NB4 (cell line): ENCODE measurements at regions not wholly inside any gene's neighbourhood (a gene's known extent, or its start where the extent isn't known, plus 50 kb on each side); places are given as distances from the start of the nearest gene placed in this dataset.

Source experiments
- DNase-seq: peaks from one replicate; pipeline ENCODE4 v3.0.0; 2010; ENCODE audit warnings: low read depth
- H3K4me3 ChIP-seq: one replicate; pipeline ENCODE4 v1.5.1; 2011; ENCODE audit warnings: mild to moderate bottlenecking, low read depth, low read length, moderate library complexity
- CTCF ChIP-seq: IDR thresholded peaks from one replicate; pipeline ENCODE4 v1.5.1; 2012; ENCODE audit warnings: low read depth, low read length
- MAX ChIP-seq: IDR thresholded peaks from 2 replicates; pipeline ENCODE4 v1.6.1; 2011; ENCODE audit warnings: low read depth, low read length
- MYC ChIP-seq: IDR thresholded peaks from 2 replicates; pipeline ENCODE4 v1.6.1; 2011; ENCODE audit warnings: low read depth, low read length
- POLR2A ChIP-seq: IDR thresholded peaks from 2 replicates; pipeline ENCODE4 v1.6.1; 2011; ENCODE audit warnings: mild to moderate bottlenecking; ENCODE audit not compliant: insufficient read length; ENCODE audit errors: extremely low read depth

- no peak overlapping the region for H3K4me3 ChIP-seq
- TF ChIP-seq POLR2A (no peak), MAX (no peak), MYC (no peak), CTCF (no peak)
- DNase-seq = no peak
These were observed 202.0 kb downstream of the AUH start for GRCh38 chr9:91159664-91160121.

GRCh38 chr9:91160181-91160580, 201.5 kb downstream of the AUH start:
- TF ChIP-seq CTCF (no peak), MYC (no peak), POLR2A (no peak), MAX (no peak)
- DNase-seq = no peak
- no peak overlapping the region for H3K4me3 ChIP-seq

GRCh38 chr9:91160599-91161464, 200.9 kb downstream of the AUH start:
- TF ChIP-seq POLR2A = no peak
- TF ChIP-seq MAX = no peak
- no peak for TF ChIP-seq MYC
- no peak for TF ChIP-seq CTCF
- no peak overlapping the region for H3K4me3 ChIP-seq
- peak; percentile 28 for DNase-seq

GRCh38 chr9:91161465-91162300, 200.0 kb downstream of the AUH start:
- DNase-seq = no peak
- TF ChIP-seq MAX (no peak), MYC (no peak), POLR2A (no peak)
- H3K4me3 ChIP-seq = no peak overlapping the region

- H3K4me3 ChIP-seq = peak overlapping the region; percentile 32
- no peak for TF ChIP-seq MAX
- TF ChIP-seq POLR2A = no peak
- no peak for TF ChIP-seq CTCF
- TF ChIP-seq MYC = no peak
- DNase-seq = peak; percentile 77
These were observed 199.4 kb downstream of the AUH start for GRCh38 chr9:91162311-91162710.
